ENCODE measurements at regions not wholly inside any gene's neighbourhood (a gene's known extent, or its start where the extent isn't known, plus 50 kb on each side); places are given as distances from the start of the nearest gene placed in this dataset.
"Not testable (repeated sequence)": the region's sequence is repeated elsewhere in the genome, so short reads cannot be mapped to it uniquely, and the experiment has no call there.

- CTCF ChIA-PET, result no interaction called here
- ATAC-seq (ENCODE audit: low read depth), result no peak
- Histone ChIP-seq H3K4me3 (ENCODE audit: control extremely low read depth in 1 of 5, extremely low read depth in 1 of 5, insufficient read depth in 1 of 5, low read depth in 2 of 5, low read length in 4 of 5) (no peak overlapping the region), H3K9ac (ENCODE audit: low read length) (no peak overlapping the region), H3K27me3 (replicated peaks in 1 of 4; ENCODE audit: control extremely low read depth in 1 of 4, control insufficient read depth in 3 of 4, insufficient read depth in 4 of 4, low read length in 3 of 4) (peaks cover 0 to 8% (median 0%) of the 10 kb centered on the region in 4 experiments), H4K20me1 (ENCODE audit: control insufficient read depth, insufficient read depth, low read length, poor library complexity, severe bottlenecking) (no peaks in the 10 kb centered on the region), H3K4me2 (replicated peaks; ENCODE audit: low read depth, low read length, poor library complexity, severe bottlenecking) (no peak overlapping the region), H3K79me2 (ENCODE audit: control insufficient read depth, insufficient read depth, low read length) (no peaks in the 10 kb centered on the region), H3K4me1 (ENCODE audit: control insufficient read depth in 2 of 2, insufficient read depth in 2 of 2, low read length in 2 of 2) (no peaks in the 10 kb centered on the region), H3K36me3 (replicated peaks in 1 of 2; ENCODE audit: control extremely low read depth in 1 of 2, control insufficient read depth in 1 of 2, extremely low read depth in 1 of 2, insufficient read depth in 2 of 2, low read length in 1 of 2) (no peaks in the 10 kb centered on the region), H2AFZ (ENCODE audit: insufficient read depth, low read depth, low read length, poor library complexity, severe bottlenecking) (no peak overlapping the region), H3K9me3 (ENCODE audit: control extremely low read depth in 1 of 3, control insufficient read depth in 2 of 3, insufficient read depth in 1 of 3, low read length in 2 of 3) (peaks cover 0 to 26% (median 0%) of the 10 kb centered on the region in 3 donors), H3K27ac (ENCODE audit: low read length in 2 of 2) (no peak overlapping the region)
- intact Hi-C loops (cut with micrococcal nuclease), result no loop called here
- no peak for DNase-seq
- TF ChIP-seq CTCF (IDR thresholded peaks at IDR 0.05), result no peak
- TF ChIP-seq EZH2 (IDR thresholded peaks at IDR 0.05; ENCODE audit: borderline replicate concordance, insufficient read depth, low read depth, low read length, poor library complexity, severe bottlenecking), result no peak
- Mint-ChIP-seq H3K27ac (no peak overlapping the region), H3K4me1 (no peaks in the 10 kb centered on the region), H3K9me3 (ENCODE audit: insufficient read depth) (no peaks in the 10 kb centered on the region), H3K4me3 (no peak overlapping the region), H3K27me3 (peaks cover 3% of the 10 kb centered on the region)
- WGBS (ENCODE audit: insufficient coverage), result 79% methylated on average over 5 of the region's 6 CpGs
- POLR2A ChIA-PET, result no interaction called here
Observed at GRCh38 chr4:79247695-79248394, 78.0 kb downstream of the NAA11 start.

- H3K79me2 ChIP-seq (ENCODE audit: control insufficient read depth, insufficient read depth, low read length); POLR2A ChIA-PET; intact Hi-C loops (cut with micrococcal nuclease); H3K4me2 ChIP-seq (replicated peaks; ENCODE audit: low read depth, low read length, poor library complexity, severe bottlenecking); H3K9me3 Mint-ChIP-seq (ENCODE audit: insufficient read depth); H3K4me3 ChIP-seq (ENCODE audit: control extremely low read depth in 1 of 5, extremely low read depth in 1 of 5, insufficient read depth in 1 of 5, low read depth in 2 of 5, low read length in 4 of 5); H3K4me3 Mint-ChIP-seq; ATAC-seq (ENCODE audit: low read depth); H3K27me3 ChIP-seq (replicated peaks in 1 of 4; ENCODE audit: control extremely low read depth in 1 of 4, control insufficient read depth in 3 of 4, insufficient read depth in 4 of 4, low read length in 3 of 4); H3K27me3 Mint-ChIP-seq; H3K4me1 ChIP-seq (ENCODE audit: control insufficient read depth in 2 of 2, insufficient read depth in 2 of 2, low read length in 2 of 2); H3K27ac Mint-ChIP-seq; H2AFZ ChIP-seq (ENCODE audit: insufficient read depth, low read depth, low read length, poor library complexity, severe bottlenecking); H3K9ac ChIP-seq (ENCODE audit: low read length); H3K4me1 Mint-ChIP-seq; H3K27ac ChIP-seq (ENCODE audit: low read length in 2 of 2); H3K36me3 ChIP-seq (replicated peaks in 1 of 2; ENCODE audit: control extremely low read depth in 1 of 2, control insufficient read depth in 1 of 2, extremely low read depth in 1 of 2, insufficient read depth in 2 of 2, low read length in 1 of 2); CTCF ChIA-PET; DNase-seq; H4K20me1 ChIP-seq (ENCODE audit: control insufficient read depth, insufficient read depth, low read length, poor library complexity, severe bottlenecking): not testable (repeated sequence)
- H3K9me3 ChIP-seq (ENCODE audit: control extremely low read depth in 1 of 3, control insufficient read depth in 2 of 3, insufficient read depth in 1 of 3, low read length in 2 of 3), result peaks cover 0 to 26% (median 0%) of the 10 kb centered on the region in 3 donors
- 92% methylated on average over 32 of the region's 44 CpGs for WGBS (ENCODE audit: insufficient coverage)
Observed at GRCh38 chr4:79245200-79245940, 80.5 kb downstream of the NAA11 start.
